DMS79 treated with DMSO at 0.1 percent for 48 hours (cell line): ENCODE measurements at regions not wholly inside any gene's neighbourhood (a gene's known extent, or its start where the extent isn't known, plus 50 kb on each side); places are given as distances from the start of the nearest gene placed in this dataset.
"Not testable (repeated sequence)": the region's sequence is repeated elsewhere in the genome, so short reads cannot be mapped to it uniquely, and the experiment has no call there.

Source experiments
- DNase-seq: peaks from one replicate; lab custom pipeline; 2025; lab: John Stamatoyannopoulos, UW

- no peak for DNase-seq
Measured at GRCh38 chr12:131229426-131230339, 276.0 kb downstream of the ADGRD1 start.

- no peak for DNase-seq
Measured at GRCh38 chr12:131230340-131231031, 276.8 kb downstream of the ADGRD1 start.

- no peak for DNase-seq
Measured at GRCh38 chr12:131231032-131231980, 277.6 kb downstream of the ADGRD1 start.

- DNase-seq, result no peak
Measured at GRCh38 chr12:131232036-131232435, 278.3 kb downstream of the ADGRD1 start.

- DNase-seq, result not testable (repeated sequence)
Measured at GRCh38 chr12:131232872-131233271, 279.2 kb downstream of the ADGRD1 start.

GRCh38 chr12:131233850-131234789, 280.4 kb downstream of the ADGRD1 start:
- DNase-seq, result peak; percentile 62

- not testable (repeated sequence) for DNase-seq
Measured at GRCh38 chr12:131234841-131235271, 281.1 kb downstream of the ADGRD1 start.

GRCh38 chr12:131235871-131236271, 282.2 kb downstream of the ADGRD1 start:
- DNase-seq, result no peak

- no peak for DNase-seq
Measured at GRCh38 chr12:131239384-131240094, 285.8 kb downstream of the ADGRD1 start.

- no peak for DNase-seq
Measured at GRCh38 chr12:131241517-131241916, 287.8 kb downstream of the ADGRD1 start.

- DNase-seq, result peak; percentile 4
Measured at GRCh38 chr12:131242741-131243496, 289.2 kb downstream of the ADGRD1 start.

GRCh38 chr12:131244157-131244688, 290.5 kb downstream of the ADGRD1 start:
- peak; percentile 25 for DNase-seq

GRCh38 chr12:131245161-131245560, 291.5 kb downstream of the ADGRD1 start:
- not testable (repeated sequence) for DNase-seq

- no peak for DNase-seq
Measured at GRCh38 chr12:131245564-131246355, 292.1 kb downstream of the ADGRD1 start.

- DNase-seq, result not testable (repeated sequence)
Measured at GRCh38 chr12:131247026-131247725, 293.5 kb downstream of the ADGRD1 start.

GRCh38 chr12:131247875-131248274, 294.2 kb downstream of the ADGRD1 start:
- not testable (repeated sequence) for DNase-seq

- DNase-seq, result peak; percentile 66
Measured at GRCh38 chr12:131249246-131250027, 295.7 kb downstream of the ADGRD1 start.
